ENCODE measurements at regions not wholly inside any gene's neighbourhood (a gene's known extent, or its start where the extent isn't known, plus 50 kb on each side); places are given as distances from the start of the nearest gene placed in this dataset.

DNA sequence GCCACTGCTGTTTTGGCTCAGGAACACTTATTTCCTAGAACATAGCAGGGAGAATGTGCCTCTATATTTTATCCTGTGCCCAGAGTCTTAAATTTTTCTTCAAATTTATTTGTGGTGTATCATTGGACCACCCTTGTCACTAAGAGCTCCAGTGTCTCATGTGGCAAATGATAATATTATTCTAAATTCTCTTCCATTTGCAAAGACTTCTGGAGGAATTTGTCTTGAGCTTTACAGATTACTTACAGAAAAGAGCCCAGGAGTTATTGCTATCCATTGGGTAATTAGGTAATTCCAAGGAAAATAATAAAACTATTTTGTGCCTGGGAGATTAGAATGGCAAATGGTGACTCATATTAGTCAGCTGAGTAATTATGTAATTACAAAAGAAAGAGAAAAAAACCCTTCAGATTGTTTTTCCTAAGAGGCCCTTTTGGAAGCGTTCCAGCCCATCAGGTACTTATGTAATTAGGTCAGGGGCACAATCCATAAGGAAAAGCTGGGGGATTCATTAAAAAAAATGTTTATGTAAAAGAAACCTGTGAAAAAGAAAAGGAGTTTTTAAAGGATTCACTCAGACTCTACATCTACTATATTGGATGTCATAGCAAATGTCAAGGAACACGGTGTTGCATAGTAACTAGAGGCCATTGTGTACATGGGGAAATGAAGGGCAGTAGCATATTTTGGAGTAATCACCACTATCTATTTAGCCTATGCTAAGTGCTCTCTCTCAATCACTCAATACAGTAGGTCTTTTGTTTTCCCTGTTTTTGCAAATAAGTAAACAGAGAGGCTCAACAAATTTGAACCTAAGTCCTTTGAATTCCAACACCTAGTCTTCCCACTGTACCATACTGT, 380.9 kb upstream of the RARB start:
- TF ChIP-seq MAX (IDR thresholded peaks at IDR 0.05; ENCODE audit: insufficient read depth, insufficient read length) (no peak), POLR2AphosphoS5 (IDR thresholded peaks at IDR 0.05; ENCODE audit: insufficient read depth, low read depth, low read length) (no peak), EZH2 (IDR thresholded peaks at IDR 0.05; ENCODE audit: borderline replicate concordance, low read depth, low read length, severe bottlenecking) (no peak)

Data from endothelial cell of umbilical vein (primary cell).